HG03159 (cell line): ENCODE measurements at regions not wholly inside any gene's neighbourhood (a gene's known extent, or its start where the extent isn't known, plus 50 kb on each side); places are given as distances from the start of the nearest gene placed in this dataset.
"Not testable (repeated sequence)": the region's sequence is repeated elsewhere in the genome, so short reads cannot be mapped to it uniquely, and the experiment has no call there.

Source experiments
- ATAC-seq: cut with Tn5 transposase; IDR thresholded peaks from one replicate; pipeline ENCODE4 v1.9.1; 2021; ENCODE audit warnings: mild to moderate bottlenecking, moderate library complexity; ENCODE audit not compliant: unreplicated experiment

- peak; percentile 48 for ATAC-seq
Measured at GRCh38 chr1:96865731-96866685, 144.4 kb downstream of the PTBP2 start.

DNA sequence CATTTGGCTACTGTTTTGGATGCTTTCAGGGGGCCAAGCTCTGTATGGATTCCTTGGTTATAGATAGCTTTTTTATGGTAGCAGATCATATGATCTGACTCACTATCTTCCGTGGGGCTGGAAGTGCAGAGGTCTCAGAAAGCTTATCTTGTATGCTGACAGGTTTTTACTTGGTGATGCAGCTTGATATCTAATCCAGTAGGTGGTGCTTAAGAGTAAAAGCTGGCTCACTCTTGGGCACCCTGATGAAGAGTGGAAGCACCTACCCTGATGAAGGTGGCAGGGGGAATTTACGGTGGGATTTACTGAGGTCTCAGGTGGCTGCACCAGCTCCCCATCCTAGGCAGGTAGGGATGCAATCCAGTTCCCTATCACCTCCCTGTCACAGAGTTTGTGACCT lies 151.2 kb downstream of the PTBP2 start:
- ATAC-seq, result no peak

GRCh38 chr1:96878640-96879039 lies 157.1 kb downstream of the PTBP2 start:
- no peak for ATAC-seq

- no peak for ATAC-seq
Measured at GRCh38 chr1:96880626-96881025, 159.0 kb downstream of the PTBP2 start.

DNA sequence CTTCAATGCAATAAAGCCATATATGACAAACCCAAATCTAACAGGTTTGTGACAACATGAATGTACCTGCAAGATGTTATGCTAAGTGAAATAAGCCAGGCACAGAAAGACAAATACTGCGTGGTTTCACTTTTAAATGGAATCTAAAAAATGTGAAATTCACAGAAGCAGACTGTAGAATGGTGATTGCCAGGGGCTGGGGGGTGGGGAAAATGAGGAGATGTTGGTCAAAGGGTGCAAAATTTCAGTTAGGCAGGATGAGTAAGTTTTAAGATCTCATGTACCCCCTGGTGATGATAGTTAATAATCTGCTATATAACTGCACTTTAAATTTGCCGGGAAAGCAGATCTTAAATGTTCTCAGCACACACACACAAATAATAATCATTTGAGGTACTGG lies 160.5 kb downstream of the PTBP2 start:
- ATAC-seq, result no peak

DNA sequence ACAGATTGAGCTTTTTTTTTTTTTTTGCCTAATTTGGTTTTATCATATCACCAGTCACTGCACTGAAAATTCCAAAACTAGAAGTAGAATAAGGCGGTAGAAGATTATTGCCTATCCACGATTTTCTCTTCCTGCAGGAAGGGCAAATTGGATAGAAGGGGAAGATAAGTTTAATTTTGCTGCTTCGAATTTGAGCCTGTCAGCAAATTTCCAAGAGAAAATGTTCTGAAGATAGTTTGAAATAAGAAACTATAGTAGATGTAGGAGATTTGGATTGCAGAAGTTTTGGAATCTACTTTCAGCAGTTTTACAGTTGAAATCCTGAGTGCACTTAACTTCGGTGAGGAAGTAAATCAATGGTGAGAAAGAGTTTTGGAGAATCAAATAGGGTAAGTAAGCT lies 164.9 kb downstream of the PTBP2 start:
- ATAC-seq, result no peak

DNA sequence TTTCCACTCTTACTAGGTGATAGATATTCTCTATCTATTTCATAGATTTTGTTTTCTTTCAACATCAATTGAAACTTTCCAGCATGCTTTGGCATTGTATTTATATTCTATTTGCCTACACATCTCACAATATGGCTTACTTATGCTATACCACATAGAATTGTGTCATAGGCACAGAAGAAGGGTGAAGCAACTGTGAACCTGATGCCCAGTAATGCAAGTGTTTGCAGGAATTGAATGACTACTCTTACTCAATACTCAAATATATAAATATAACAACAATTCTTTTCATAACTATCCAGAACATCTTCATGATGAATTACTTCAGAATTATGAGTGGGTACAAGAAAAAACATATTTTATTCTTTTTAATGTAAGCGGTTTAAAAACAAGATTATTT lies 165.9 kb downstream of the PTBP2 start:
- no peak for ATAC-seq

GRCh38 chr1:96901783-96902363 lies 180.3 kb downstream of the PTBP2 start:
- no peak for ATAC-seq

DNA sequence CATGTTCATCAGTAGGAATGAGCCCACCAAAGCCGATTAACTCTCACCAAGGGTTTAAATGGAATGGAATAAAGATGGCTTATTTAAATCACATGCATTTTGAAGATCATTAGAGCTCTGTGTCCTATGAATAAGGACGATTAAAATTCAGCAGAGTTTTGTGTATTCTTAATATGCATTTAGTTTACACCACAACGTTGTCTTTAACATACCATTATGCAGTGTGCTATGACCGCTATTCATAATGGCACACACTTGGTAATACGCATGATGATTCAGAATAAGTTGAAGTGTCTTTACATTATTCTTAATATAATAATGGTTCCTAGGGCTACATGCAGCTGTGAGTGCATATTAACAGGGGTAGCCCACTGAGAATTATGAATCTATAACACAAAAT lies 190.7 kb downstream of the PTBP2 start:
- ATAC-seq, result no peak

GRCh38 chr1:96915701-96916100 lies 194.1 kb downstream of the PTBP2 start:
- not testable (repeated sequence) for ATAC-seq

GRCh38 chr1:96918406-96918805 lies 196.8 kb downstream of the PTBP2 start:
- no peak for ATAC-seq

DNA sequence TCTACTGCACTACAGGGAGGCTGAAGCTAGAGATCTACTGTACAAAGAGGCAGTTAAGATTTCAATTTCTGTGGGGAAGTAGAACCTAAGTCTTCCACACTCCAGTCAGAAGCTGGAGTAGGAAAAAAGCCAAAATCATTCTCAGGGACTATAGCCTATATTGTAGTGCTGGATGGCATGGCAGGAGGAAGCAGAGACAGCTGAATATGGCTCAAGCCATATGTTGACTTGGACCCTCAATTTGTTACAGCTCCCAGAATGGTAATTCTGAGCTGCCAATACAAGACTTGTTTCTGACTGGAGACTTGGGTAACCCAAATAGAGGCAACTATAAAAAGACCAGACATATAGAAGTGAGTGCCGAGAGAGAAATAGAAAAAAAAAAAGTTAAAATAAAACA lies 200.6 kb downstream of the PTBP2 start:
- ATAC-seq, result no peak

DNA sequence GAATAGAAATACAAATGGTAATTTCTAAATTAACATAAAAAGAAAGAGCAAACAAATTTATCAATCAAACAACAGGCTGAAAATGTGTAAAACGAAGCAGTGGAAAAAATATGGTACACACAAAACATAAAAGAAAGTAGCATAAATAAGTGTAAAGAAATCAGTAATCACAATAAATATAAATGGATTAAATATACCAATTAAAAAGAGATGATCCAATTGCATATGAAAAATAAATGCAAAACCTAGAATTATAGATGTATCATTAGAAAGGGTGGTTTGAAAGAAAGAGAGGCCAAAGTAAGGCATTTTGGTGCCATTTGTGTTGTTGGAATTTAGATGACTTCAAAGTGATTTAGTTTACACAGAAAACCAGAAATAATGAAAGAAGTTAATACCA lies 202.2 kb downstream of the PTBP2 start:
- no peak for ATAC-seq

- ATAC-seq, result no peak
Measured at GRCh38 chr1:96926176-96926575, 204.6 kb downstream of the PTBP2 start.

DNA sequence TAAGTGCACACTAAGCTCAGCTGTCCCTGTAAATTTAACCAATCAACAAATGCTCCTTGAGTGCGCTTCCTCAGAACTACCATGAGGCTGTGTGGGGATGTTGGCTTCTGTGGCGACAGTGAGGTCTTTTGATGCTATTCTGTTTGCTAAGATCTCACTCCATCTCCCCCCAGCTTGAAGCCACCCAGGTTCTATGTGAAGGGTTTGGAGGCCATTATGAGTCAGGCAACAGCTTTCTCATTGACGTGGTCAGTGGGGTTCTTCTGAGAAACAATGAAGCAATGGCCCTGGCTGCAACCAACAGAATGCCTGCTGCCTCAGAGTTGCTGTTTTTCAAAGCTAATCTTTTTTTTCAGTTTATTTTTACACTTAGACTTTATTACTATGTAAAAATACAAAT lies 205.5 kb downstream of the PTBP2 start:
- no peak for ATAC-seq

- ATAC-seq, result no peak
Measured at GRCh38 chr1:96931136-96931535, 209.6 kb downstream of the PTBP2 start.

DNA sequence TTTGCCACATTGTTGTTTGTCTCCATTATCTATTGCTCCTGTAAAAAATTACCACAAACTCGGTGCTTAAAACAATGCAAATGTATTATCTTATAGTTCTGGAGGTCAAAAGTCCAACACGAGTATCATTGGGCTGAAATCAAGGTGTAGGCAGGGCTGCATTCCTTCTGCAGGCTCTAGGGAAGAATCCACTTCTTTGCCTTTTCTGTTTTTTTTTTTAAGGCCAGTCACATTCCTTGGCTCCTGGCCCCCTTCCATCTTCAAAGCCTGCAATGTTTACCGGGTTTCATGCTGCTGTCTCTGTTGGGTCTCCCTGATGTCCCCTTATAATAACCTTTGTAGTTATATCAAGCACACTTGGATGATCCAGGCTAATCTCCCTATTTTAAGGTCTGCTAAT lies 212.7 kb downstream of the PTBP2 start:
- no peak for ATAC-seq

DNA sequence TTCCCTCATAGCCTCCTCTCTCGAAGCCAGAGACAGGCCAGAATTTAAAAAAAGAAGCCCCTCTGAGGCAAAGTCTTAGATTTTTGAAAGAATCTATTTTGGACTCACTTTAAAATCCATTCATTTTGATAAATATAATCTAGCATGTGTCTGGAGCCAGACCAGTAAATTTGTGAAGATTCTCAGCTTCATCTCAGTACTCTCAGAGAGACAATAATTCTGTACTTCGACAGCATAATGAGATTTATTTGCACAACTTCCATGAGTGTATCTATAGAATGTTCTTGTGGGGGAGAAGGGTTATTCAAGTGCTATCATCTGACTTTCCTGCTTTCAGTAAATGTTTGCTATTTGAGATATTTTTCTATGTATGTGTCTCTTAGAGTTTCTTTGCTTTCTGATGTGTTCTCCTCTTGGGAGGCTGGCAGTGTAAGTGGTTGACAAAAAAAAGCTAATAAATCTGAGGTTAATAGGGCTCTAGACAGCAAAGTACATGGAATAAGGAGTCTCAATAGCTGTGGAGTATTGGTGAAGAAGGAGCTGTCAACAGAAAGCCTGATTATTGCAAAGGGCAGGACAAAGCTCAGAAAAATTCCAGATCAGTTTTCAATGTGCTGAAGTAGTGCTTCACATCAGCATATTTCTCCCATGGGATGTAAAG lies 223.0 kb downstream of the PTBP2 start:
- ATAC-seq, result no peak

DNA sequence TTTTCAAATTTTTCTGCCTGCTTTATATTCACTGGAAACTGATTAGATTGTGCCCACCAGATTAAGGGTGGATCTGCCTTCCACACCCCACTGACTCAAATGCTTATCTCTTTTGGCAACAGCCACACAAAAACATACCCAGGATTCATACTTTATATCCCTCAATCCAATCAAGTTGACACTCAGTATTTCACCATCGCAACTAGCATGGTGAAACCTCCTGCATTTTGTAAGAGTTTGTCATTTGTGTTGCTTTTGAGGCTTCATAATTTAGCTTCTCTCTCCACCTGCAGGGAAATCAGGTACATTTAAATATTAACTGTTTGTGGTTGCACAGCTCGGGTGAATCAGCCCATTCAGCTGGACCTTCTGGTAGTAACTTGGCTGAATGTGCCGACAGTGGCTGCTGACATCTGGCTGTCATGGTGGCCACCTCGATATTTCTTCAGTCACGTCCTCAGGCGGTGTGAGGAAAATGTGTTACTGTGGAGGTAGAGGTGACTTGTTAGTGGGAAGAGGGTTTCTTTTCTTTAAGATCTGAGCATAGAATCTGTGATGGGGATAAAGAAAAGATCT lies 224.0 kb downstream of the PTBP2 start:
- no peak for ATAC-seq

DNA sequence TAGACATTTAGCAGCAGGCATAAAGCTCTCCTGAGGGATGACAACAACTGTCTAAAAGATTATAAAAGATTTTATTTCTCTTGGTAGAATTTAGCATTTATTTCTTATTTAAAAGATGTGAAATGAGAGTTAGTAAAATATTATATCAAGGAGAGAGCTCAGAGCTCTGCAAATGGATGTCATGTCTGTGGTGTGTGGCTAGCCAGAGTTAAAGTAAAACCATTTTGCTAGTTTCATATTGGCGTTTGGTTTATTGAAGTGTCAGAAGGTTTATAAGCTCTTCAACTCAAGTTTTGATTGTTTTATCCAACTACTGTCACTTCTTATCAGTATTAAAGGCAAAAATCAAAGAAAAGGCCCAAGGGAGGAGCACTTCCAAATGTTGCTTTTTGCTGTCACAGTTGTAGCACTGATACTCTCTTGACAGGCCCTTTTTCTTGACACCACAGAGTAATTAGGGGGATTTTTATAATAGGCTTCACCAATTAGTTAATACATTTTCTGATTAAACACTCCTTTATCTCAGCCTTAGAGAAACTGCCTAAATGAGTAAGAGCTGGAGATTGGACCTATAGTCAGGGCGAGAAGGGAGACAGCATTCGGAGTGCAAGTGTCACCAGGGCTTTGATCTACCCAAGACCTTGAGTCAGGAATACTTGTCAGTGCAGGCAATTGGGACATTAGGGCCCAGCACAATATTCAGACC lies 233.9 kb downstream of the PTBP2 start:
- ATAC-seq, result no peak

- no peak for ATAC-seq
Measured at GRCh38 chr1:96962216-96962615, 240.6 kb downstream of the PTBP2 start.
